Inferior parietal cortex (tissue), 1 donor: ENCODE measurements at regions not wholly inside any gene's neighbourhood (a gene's known extent, or its start where the extent isn't known, plus 50 kb on each side); places are given as distances from the start of the nearest gene placed in this dataset.
"Not testable (repeated sequence)": the region's sequence is repeated elsewhere in the genome, so short reads cannot be mapped to it uniquely, and the experiment has no call there.

ENCODE experiments used
- DNase-seq: peaks from one replicate; pipeline ENCODE4 v3.0.0-alpha.2; 2016; ENCODE audit errors: extremely low spot score

DNA sequence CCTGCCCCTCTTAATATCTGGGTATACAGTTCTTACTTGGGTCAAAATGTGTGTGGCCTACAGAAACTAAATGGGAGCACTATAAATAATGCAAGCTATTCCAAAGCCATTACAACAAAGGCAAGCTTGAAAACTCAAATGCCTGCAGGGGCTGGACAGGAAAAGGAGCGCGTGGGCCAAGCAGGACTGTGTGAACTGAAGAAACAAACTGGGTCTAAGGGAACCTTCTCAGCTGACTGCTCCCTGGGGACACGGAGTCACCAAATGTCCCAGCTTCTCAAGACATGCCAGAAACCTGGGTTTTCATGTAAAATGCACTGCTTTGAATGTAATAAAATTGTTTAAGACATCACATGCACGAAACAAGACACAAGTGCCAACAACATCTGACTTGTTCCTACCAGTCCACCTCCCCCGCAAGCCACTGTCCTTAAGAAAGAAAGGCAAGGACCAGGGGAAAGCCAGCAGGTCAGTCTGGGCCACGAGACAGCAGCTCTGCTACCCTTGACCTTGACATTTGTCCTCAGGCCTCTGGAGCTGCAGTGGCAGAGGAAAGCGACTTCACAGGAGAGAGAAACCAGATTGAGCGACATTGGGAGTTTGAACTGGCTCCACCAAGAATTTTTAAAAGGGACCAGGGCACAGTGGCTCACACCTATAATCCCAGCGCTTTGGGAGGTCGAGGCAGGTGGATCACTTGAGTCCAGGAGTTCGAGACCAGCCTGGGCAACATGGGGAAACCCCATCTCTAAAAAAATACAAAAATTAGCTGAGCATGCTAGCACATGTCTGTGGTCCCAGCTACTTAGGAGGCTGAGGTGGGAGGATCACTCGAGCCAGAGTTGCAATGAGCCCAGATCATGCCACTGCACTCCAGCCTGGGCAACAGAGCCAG is 89.7 kb upstream of the SH3BP4 start:
- no peak for DNase-seq

DNA sequence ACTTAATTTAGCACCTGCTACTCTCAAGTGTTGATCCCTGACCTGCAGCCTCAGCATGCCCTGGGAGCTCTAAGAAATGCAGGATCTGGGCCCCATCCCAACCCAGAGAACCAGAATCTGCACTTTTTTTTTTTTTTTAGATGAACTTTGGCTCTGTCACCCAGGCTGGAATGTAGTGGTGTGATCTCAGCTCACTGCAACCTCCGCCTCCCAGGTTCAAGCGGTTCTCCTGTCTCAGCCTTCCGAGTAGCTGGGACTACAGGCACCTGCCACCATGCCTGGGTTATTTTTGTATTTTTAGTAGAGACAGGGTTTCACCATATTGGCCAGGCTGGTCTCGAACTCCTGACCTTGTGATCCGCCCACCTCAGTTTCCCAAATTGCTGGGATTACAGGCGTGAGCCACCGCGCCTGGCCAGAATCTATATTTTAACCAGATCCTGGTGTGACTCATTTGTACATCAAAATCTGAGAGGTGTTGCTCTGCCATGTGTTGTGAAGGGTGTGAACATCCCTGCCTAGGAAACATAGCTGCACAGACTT is 92.4 kb upstream of the SH3BP4 start:
- not testable (repeated sequence) for DNase-seq

GRCh38 chr2:234858790-234859329 is 93.0 kb upstream of the SH3BP4 start:
- DNase-seq: no peak

DNA sequence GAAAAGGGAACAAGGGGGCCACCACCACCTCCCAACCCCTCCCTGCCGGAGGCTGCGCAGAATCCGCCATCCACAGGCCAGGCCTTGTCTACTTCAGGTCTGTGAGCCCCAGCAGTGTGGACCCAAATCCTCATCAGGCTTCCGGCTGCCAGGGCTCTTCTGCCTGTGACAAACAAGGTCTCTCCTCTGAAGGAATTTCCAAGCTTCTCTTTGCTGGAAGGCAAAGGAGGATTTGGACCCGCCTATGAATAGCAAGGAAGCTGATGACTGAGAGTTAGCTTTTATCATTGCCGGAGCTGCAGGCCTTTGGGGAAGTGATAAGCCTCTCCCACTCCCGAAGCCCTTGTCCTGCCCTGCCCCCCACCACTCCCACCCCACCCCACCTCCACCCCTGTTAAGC is 93.7 kb upstream of the SH3BP4 start:
- DNase-seq: no peak

- no peak for DNase-seq
Observed at GRCh38 chr2:234853729-234854128, 98.1 kb upstream of the SH3BP4 start.

DNA sequence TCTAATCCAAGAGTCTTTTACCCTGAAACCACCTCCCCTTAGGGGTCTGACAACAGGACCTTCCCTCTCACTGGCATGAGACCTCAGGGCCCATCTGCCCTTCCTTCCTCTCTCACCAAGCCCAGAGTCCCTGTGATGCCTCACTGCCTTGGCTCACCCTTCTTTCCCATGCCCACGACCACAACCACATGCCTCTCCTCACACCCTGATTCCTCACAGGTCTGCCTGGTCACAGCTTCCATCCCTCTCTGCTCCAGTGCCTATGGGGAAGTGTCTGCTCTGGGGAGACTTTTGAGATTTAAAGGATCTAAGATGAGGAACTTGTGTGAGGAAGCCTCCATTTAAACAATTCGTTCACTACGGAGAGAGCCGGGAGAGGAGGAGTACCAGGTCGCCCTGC is 98.9 kb upstream of the SH3BP4 start:
- DNase-seq: no peak

DNA sequence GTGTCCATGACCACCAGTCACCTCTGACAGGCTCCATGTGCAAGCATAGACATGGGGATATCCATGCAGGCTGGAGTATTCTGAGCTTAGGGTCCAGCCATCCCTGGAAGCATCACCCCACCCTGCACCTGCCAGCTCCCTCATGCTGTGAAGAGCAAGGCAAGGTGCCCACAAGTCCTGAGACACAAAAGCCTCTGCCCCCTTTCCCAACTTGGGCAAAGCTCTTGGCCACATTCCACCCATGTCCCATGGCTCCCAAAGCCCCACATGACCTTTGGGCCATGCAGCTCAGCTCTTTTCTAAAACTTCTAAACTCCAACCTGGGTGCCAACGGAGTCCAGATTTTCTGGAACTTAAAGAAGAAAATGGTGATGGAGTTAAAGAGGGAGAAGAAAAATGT is 99.8 kb upstream of the SH3BP4 start:
- DNase-seq: no peak

DNA sequence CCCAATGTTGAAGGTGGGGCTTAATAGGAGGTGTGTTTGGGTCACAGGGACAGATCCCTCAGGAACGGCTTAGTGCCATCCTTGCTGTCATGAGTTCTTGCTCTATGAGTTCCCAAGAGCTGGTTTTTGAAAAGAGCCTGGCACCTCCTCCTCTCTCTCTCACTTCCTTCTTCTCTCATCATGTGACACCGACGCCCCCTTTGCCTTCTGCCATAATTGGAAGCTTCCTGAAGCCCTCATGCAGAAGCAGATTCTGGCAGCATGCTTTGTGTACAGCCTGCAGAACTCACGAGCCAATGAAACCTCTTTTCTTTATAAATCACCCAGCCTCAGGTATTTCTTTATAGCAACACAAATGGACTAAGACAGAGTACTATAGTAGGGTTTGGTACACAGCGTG is 100.4 kb upstream of the SH3BP4 start:
- no peak for DNase-seq

DNA sequence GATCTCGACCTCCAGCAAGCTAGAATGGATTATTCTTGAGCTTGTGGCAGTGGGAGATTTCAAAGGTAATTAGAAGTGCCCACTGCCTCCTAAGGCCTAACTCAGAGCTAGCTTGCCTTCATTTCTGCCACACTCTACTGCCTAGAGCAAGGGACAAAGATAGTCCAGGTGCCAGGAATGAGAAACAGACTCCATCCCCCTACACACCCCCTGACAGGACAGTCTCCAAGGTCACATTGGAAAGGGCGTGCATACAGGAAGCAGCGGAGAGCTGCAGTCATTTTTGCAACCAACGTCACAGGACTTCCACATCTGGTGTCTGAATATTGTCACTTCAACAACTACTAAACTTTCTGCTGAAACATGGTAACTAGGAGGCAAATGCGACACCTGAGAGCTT is 101.0 kb upstream of the SH3BP4 start:
- DNase-seq: no peak

DNA sequence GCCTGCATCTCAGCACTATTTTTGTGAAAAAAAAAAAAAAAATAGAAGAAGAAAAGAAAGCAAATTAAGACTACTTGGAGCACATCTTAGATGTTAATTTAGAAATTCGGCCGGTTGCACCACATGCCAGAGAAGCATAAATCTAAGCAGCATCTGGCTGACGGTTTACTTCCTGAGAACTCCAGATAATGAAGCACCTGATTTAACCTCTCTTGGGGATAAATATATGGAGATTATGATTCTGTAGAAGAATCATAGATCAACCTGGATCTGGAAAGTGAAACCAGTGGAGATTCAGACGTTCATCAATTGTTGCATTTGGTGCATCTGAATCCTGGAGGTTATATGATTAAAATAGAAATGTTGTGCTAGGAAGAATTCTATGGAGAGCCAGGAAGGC is 102.1 kb upstream of the SH3BP4 start:
- no peak for DNase-seq

- DNase-seq: no peak
Observed at GRCh38 chr2:234848578-234848977, 103.2 kb upstream of the SH3BP4 start.

DNA sequence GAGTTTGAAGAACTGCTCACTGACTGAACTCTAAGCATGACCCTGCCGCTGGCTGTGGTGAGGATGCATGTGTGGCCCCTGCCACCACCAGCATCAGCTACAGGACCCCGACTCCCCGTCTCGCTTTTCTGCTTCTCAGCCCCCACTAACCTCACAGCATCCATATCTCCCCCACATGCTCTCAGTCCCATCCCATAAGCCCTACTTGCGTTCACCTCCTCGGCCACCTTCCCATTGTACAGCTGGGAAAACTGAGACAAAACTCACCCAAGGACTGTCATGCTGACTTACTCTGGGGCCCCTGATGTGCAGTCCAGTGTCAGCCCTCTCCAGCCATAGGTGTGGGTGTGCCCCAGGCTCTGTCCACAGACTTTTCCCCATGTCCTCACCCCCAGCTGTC is 104.2 kb upstream of the SH3BP4 start:
- DNase-seq: no peak

GRCh38 chr2:234847364-234847635 is 104.5 kb upstream of the SH3BP4 start:
- no peak for DNase-seq

GRCh38 chr2:234846599-234847363 is 105.0 kb upstream of the SH3BP4 start:
- no peak for DNase-seq

- DNase-seq: no peak
Observed at GRCh38 chr2:234845602-234846590, 105.9 kb upstream of the SH3BP4 start.

- no peak for DNase-seq
Observed at GRCh38 chr2:234843411-234843810, 108.4 kb upstream of the SH3BP4 start.

GRCh38 chr2:234842753-234843152 is 109.1 kb upstream of the SH3BP4 start:
- DNase-seq: no peak

GRCh38 chr2:234841321-234842015 is 110.3 kb upstream of the SH3BP4 start:
- DNase-seq: no peak

- no peak for DNase-seq
Observed at GRCh38 chr2:234840336-234840735, 111.5 kb upstream of the SH3BP4 start.

DNA sequence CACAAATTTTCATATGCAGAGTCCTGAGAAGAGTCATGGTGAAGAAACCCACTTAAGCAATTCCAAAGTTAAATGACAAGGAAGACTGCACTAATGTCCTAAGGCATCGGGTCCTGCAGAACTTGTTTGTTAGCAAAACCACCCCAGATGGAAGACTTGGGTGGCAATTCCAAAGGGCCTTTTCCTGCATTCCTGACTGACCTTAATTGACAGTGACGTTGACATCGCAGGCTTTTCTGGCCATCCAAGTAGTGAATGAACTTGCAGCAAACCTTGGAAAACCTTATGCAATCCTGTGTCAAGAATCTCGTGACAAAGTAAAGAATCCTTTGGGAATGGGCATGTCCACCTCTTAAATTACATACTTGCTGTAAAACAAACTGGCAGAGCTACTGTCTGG is 112.5 kb upstream of the SH3BP4 start:
- no peak for DNase-seq

DNA sequence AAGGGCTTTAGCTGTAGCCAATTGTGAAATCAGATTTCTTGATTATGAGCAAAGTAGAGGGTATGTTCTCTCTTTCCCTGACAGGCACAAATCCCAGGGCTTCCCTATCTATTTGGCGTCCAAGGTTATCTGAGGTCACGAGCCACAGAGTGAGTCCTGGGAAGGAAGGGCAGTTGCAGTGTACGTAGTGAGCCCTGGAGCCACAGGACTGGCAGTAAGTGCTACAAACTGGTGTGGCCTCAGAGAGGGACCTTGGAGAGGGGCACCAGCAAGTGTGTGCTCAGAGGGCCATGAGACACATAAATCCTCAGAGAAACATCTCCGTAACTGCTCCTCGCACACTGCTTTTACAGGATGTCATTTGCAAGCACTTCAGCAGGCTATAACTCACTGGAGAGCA is 115.5 kb upstream of the SH3BP4 start:
- no peak for DNase-seq
